ENCODE measurements at regions not wholly inside any gene's neighbourhood (a gene's known extent, or its start where the extent isn't known, plus 50 kb on each side); places are given as distances from the start of the nearest gene placed in this dataset.

DNA sequence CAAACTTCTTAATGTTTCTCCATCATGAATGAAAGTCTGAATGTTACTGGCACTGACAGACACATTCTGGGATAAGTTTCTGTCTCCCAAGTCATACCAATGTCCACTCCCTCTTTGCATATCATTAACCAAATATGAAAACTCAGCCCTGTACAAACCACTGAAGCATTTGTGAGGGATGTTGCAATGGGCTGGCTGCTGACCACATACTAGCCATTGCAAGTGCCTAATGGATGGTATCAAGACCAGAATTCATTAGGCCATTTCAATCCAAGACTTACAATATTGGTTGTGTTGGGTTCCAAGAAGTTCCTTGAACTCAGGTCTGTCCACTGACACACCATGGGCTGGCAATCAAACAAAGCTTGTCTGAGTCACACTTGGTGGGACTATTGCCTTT lies 73.8 kb downstream of the CBLN2 start:
- TF ChIP-seq, protein P1, sequence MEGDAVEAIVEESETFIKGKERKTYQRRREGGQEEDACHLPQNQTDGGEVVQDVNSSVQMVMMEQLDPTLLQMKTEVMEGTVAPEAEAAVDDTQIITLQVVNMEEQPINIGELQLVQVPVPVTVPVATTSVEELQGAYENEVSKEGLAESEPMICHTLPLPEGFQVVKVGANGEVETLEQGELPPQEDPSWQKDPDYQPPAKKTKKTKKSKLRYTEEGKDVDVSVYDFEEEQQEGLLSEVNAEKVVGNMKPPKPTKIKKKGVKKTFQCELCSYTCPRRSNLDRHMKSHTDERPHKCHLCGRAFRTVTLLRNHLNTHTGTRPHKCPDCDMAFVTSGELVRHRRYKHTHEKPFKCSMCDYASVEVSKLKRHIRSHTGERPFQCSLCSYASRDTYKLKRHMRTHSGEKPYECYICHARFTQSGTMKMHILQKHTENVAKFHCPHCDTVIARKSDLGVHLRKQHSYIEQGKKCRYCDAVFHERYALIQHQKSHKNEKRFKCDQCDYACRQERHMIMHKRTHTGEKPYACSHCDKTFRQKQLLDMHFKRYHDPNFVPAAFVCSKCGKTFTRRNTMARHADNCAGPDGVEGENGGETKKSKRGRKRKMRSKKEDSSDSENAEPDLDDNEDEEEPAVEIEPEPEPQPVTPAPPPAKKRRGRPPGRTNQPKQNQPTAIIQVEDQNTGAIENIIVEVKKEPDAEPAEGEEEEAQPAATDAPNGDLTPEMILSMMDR (IDR thresholded peaks at IDR 0.05): no peak
- TF ChIP-seq POLR2A (IDR thresholded peaks at IDR 0.05) (no peak), POLR2AphosphoS5 (IDR thresholded peaks at IDR 0.05; ENCODE audit: insufficient read depth in 1 of 2, low read depth in 1 of 2) (no peak)
